H1 (cell line): ENCODE measurements at regions not wholly inside any gene's neighbourhood (a gene's known extent, or its start where the extent isn't known, plus 50 kb on each side); places are given as distances from the start of the nearest gene placed in this dataset.

Source experiments
- BACH1 ChIP-seq: IDR thresholded peaks from 2 replicates; pipeline ENCODE4 v1.6.1; 2012; ENCODE audit warnings: low read length, improper control_type of control experiment
- GTF2F1 ChIP-seq: IDR thresholded peaks from 2 replicates; pipeline ENCODE4 v1.6.1; 2012; ENCODE audit warnings: low read depth, low read length, improper control_type of control experiment, borderline replicate concordance
- KDM4A ChIP-seq: IDR thresholded peaks from one replicate; pipeline ENCODE4 v1.7.1; 2012; ENCODE audit warnings: low read depth, mild to moderate bottlenecking, moderate library complexity, low read length, inconsistent platforms; ENCODE audit not compliant: severe bottlenecking

DNA sequence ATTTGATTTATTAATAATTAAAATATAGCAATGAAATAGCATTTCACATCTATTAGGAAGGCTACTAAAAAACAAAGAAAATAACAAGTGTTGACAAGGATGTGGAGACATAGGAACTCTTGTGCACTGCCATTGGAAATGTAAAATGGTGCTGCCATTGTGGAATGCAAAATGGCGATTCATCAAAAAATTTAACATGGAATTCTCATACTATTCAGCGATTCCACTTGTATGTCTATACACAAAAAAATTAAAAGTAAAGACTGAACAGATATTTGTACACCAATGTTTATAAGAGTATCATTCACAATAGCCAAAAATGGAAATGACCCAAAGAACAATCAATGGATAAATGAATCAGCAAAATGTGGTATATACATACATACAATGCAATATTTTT is 101.3 kb upstream of the S1PR1 start (continued):
- TF ChIP-seq BACH1 (no peak), GTF2F1 (no peak), KDM4A (no peak)
